Thyroid gland (tissue), 4 donors: ENCODE measurements at regions not wholly inside any gene's neighbourhood (a gene's known extent, or its start where the extent isn't known, plus 50 kb on each side); places are given as distances from the start of the nearest gene placed in this dataset.

Source experiments
- CTCF ChIP-seq, 6 experiments: fragments of 200-600 bp in 3 of 6; fragments of 450-650 bp in 3 of 6; sonication (generic) in 3 of 6; IDR thresholded peaks; one replicate each; pipeline ENCODE4 v1.5.1; 2016 to 2019; ENCODE audit warnings: antibody characterized with exemption in 6 of 6, mild to moderate bottlenecking in 2 of 6, inconsistent platforms in 1 of 6, moderate library complexity in 1 of 6
- POLR2A ChIP-seq, 2 donors: fragments of 450-650 bp; IDR thresholded peaks; one replicate each; pipeline ENCODE4 v1.6.1; 2017; ENCODE audit warnings: antibody characterized with exemption in 2 of 2, mild to moderate bottlenecking in 2 of 2, moderate library complexity in 1 of 2

GRCh38 chr5:58380655-58381054 lies 79.2 kb downstream of the PLK2 start:
- TF ChIP-seq CTCF (IDR thresholded peaks at IDR 0.05), result no peak
- TF ChIP-seq POLR2A (IDR thresholded peaks at IDR 0.05), result no peak
